ENCODE measurements at regions not wholly inside any gene's neighbourhood (a gene's known extent, or its start where the extent isn't known, plus 50 kb on each side); places are given as distances from the start of the nearest gene placed in this dataset.
"Not testable (repeated sequence)": the region's sequence is repeated elsewhere in the genome, so short reads cannot be mapped to it uniquely, and the experiment has no call there.

DNA sequence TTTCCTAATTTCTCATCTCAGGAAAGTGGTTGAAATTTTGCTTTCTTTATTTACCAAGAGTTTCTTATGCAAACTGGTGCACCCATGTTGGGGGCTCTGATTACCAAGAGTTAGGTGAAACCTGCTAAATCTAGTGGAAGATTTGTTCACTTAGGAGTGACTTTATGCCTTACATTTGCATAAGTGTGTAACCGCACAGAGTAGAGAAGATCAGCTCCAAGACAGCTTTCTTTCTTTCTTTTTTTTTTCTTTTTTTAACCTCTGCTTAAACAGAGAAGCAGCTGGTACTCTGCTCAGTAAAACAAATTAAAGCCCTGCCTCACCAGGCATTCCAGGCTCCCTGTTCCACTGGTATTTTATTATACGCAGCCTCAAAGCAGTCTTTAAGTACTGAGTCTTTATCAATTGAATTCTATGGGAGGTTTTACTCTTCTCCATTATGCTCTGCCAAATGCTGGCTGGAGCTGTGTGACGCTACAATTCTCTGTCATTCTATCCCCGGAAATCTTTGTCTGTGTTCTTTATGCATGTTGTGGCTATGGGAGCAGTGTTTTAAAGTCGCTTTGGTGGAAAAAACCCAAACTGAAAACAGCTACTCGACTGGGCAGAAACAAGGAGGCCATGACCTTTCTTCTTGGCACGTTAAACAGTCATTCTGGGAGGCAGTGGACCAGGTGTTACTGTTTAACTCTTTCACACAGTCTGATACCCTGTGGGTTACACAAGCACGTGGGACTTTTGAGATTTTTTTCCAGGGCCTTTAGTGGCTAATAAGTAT lies 55.2 kb upstream of the GBE1 start:
- no peak for DNase-seq (ENCODE audit: low read depth in 4 of 4, low spot score in 1 of 4)

DNA sequence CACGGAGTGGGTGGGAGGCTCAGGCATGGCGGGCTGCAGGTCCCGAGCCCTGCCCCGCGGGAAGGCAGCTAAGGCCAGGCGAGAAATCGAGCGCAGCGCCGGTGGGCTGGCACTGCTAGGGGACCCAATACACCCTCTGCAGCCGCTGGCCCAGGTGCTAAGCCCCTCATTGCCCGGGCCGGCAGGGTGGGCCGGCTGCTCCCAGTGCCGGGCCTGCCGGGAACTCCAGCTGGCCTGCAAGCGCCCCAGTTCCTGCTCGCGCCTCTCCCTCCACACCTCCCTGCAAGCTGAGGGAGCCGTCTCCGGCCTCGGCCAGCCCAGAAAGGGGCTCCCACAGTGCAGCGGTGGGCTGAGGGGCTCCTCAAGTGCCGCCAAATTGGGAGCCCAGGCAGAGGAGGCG lies 50.7 kb upstream of the GBE1 start:
- not testable (repeated sequence) for DNase-seq (ENCODE audit: low read depth in 4 of 4, low spot score in 1 of 4)

Data from stimulated activated CD4-positive, alpha-beta T cell treated with anti-CD3 and anti-CD28 coated beads, Interleukin-1b, Interleukin-23, amount 100 ng/mL, for 24 hours (primary cell).